Neural progenitor cell (in vitro differentiated cells): ENCODE measurements at regions not wholly inside any gene's neighbourhood (a gene's known extent, or its start where the extent isn't known, plus 50 kb on each side); places are given as distances from the start of the nearest gene placed in this dataset.

Experiments
- EZH2 ChIP-seq: fragments of 200-600 bp; sonication (generic); IDR thresholded peaks from 2 replicates; pipeline ENCODE4 v1.6.1; 2017; ENCODE audit warnings: antibody characterized with exemption, mild to moderate bottlenecking, moderate library complexity
- TF ChIP-seq, protein P1 (sequence below): fragments of 200-600 bp; sonication (generic); IDR thresholded peaks from 2 replicates; pipeline ENCODE4 v1.5.1; 2017; ENCODE audit warnings: antibody characterized with exemption, mild to moderate bottlenecking

GRCh38 chr5:84718377-84718776, 333.7 kb upstream of the EDIL3 start:
- TF ChIP-seq, protein P1, sequence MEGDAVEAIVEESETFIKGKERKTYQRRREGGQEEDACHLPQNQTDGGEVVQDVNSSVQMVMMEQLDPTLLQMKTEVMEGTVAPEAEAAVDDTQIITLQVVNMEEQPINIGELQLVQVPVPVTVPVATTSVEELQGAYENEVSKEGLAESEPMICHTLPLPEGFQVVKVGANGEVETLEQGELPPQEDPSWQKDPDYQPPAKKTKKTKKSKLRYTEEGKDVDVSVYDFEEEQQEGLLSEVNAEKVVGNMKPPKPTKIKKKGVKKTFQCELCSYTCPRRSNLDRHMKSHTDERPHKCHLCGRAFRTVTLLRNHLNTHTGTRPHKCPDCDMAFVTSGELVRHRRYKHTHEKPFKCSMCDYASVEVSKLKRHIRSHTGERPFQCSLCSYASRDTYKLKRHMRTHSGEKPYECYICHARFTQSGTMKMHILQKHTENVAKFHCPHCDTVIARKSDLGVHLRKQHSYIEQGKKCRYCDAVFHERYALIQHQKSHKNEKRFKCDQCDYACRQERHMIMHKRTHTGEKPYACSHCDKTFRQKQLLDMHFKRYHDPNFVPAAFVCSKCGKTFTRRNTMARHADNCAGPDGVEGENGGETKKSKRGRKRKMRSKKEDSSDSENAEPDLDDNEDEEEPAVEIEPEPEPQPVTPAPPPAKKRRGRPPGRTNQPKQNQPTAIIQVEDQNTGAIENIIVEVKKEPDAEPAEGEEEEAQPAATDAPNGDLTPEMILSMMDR: no peak
- no peak for TF ChIP-seq EZH2
